ENCODE measurements at regions not wholly inside any gene's neighbourhood (a gene's known extent, or its start where the extent isn't known, plus 50 kb on each side); places are given as distances from the start of the nearest gene placed in this dataset.

DNA sequence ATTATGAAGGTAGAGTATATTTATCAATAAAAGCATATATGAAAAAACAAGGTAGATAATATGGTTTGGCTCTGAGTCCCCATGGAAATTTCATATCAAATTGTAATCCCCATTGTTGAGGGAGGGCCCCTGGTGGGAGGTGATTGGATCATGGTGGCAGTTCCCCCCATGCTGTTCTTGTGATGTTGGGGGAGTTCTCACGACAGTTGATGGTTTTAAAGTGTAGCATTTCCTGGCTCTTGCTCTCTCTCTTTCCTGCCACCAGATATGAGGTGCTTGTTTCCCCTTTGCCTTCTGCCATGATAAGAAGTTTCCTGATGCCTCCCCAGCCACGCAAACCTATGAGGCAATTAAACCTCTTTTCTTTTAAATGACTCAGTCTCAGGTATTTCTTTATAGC, 260.4 kb downstream of the PPARGC1A start:
- H3K4me3 ChIP-seq (ENCODE audit: low read depth, low read length), result no peak overlapping the region
- no peak for TF ChIP-seq CTCF (IDR thresholded peaks at IDR 0.05; ENCODE audit: low read depth, low read length)

GRCh38 chr4:23614284-23614892, 275.5 kb downstream of the PPARGC1A start:
- no peak overlapping the region for H3K4me3 ChIP-seq (ENCODE audit: low read depth, low read length)
- TF ChIP-seq CTCF (IDR thresholded peaks at IDR 0.05; ENCODE audit: low read depth, low read length), result no peak

DNA sequence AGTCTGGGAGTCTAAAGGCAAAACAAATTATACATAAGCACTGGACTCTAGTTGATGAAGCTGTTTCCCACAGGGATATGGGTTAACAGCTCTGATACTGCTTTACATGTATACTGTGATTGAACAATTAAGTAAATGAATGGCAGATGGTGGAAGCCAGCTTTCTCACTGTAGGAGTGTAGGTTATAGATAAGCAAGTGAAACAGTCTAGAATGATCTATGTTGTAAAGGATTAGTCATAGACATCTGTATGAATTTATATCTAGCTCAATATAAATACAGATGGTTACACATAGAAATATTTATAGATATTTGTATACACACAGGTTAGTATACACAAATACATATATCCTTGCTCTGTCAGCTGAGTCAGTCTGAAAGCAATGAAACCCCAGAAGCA, 276.1 kb downstream of the PPARGC1A start:
- H3K4me3 ChIP-seq (ENCODE audit: low read depth, low read length), result no peak overlapping the region
- no peak for TF ChIP-seq CTCF (IDR thresholded peaks at IDR 0.05; ENCODE audit: low read depth, low read length)

DNA sequence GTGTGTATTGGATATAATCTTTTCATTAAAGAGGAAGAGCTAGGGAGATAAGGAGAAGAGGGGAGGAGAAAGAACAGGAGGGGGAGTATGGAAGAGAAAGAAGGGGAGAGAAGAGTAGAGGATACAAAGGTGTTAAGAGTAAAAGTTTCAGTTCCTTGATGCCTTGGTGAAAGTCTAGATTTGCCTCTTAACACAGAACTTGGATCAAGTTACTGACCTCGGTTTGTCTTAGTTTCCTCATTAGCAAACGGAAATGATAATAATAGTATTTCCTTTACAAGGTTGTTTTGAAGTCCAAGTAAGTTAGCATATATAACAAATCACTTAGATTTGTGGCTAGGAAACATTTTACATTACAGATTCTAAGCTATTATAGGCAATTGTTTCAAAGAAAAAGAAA, 287.1 kb downstream of the PPARGC1A start:
- no peak for TF ChIP-seq CTCF (IDR thresholded peaks at IDR 0.05; ENCODE audit: low read depth, low read length)
- H3K4me3 ChIP-seq (ENCODE audit: low read depth, low read length), result no peak overlapping the region

- no peak for TF ChIP-seq CTCF (IDR thresholded peaks at IDR 0.05; ENCODE audit: low read depth, low read length)
- no peak overlapping the region for H3K4me3 ChIP-seq (ENCODE audit: low read depth, low read length)
These were observed 295.7 kb downstream of the PPARGC1A start for GRCh38 chr4:23594125-23594524.

DNA sequence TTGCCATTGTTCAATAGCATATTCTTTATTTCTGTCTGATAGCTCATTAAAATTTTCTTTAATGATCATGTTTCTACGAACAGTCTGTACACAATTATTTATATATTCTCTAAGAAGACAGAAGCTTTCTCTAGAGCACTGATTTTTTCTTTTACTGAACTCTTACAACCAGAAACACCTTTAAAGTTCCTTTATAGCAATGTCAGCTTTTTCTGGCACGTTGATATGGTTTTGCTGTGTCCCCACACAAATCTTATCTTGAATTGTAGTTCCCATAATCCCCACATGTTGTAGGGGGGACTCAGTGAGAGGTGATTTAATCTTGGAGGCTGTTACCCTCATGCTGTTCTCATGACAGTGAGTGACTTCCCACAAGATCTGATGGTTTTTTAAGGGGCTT, 299.4 kb downstream of the PPARGC1A start:
- TF ChIP-seq CTCF (IDR thresholded peaks at IDR 0.05; ENCODE audit: low read depth, low read length), result no peak
- no peak overlapping the region for H3K4me3 ChIP-seq (ENCODE audit: low read depth, low read length)

- TF ChIP-seq CTCF (IDR thresholded peaks at IDR 0.05; ENCODE audit: low read depth, low read length), result no peak
- no peak overlapping the region for H3K4me3 ChIP-seq (ENCODE audit: low read depth, low read length)
These were observed 305.8 kb downstream of the PPARGC1A start for GRCh38 chr4:23584024-23584423.
